B cell (primary cell): ENCODE measurements at regions not wholly inside any gene's neighbourhood (a gene's known extent, or its start where the extent isn't known, plus 50 kb on each side); places are given as distances from the start of the nearest gene placed in this dataset.

Experiments
- ATAC-seq: fragments of 200-7000 bp; cut with Tn5 transposase; one replicate; pipeline ENCODE4 v1.10.0; 2021; ENCODE audit warnings: low read depth, mild to moderate bottlenecking, moderate number of reproducible peaks, moderate library complexity
- CTCF ChIA-PET: fragments of 350-600 bp; sonication (Branson Sonifier 250); formaldehyde crosslinking; loops from one replicate; lab custom pipeline; 2021; ENCODE audit warnings: antibody characterized with exemption, inconsistent platforms; lab: Charles Lee
- POLR2A ChIA-PET: fragments of 350-600 bp; sonication (Branson Sonifier 250); formaldehyde crosslinking; loops from one replicate; lab custom pipeline; 2021; ENCODE audit warnings: antibody characterized with exemption; lab: Charles Lee
- DNase-seq: peaks from one replicate; pipeline ENCODE4 v3.0.0; 2013
- H2AFZ ChIP-seq: 2 replicates; pipeline ENCODE4 v1.6.1; 2012; ENCODE audit warnings: mild to moderate bottlenecking, low read depth, low read length; ENCODE audit not compliant: insufficient read depth, poor library complexity, severe bottlenecking
- H3K27ac ChIP-seq, 2 donors: 1 replicate in 1 of 2; 2 replicates in 1 of 2; pipeline ENCODE4 v1.5.1; 2012 to 2013; ENCODE audit warnings: low read length in 2 of 2, mild to moderate bottlenecking in 2 of 2, moderate library complexity in 1 of 2
- H3K27me3 ChIP-seq, 4 experiments: fragments of 200-600 bp in 1 of 4; sonication (generic) in 1 of 4; replicated peaks in 1 of 4; 1 replicate in 2 of 4; 2 replicates in 2 of 4; pipeline versions ENCODE4 v1.6.1 to v1.7.0; 2013 to 2016; ENCODE audit warnings: low read length in 3 of 4, mild to moderate bottlenecking in 2 of 4, mixed read lengths in 1 of 4, moderate library complexity in 1 of 4; ENCODE audit not compliant: insufficient read depth in 4 of 4, control insufficient read depth in 3 of 4; ENCODE audit errors: control extremely low read depth in 1 of 4
- H3K36me3 ChIP-seq, 2 experiments: replicated peaks in 1 of 2; 1 replicate in 1 of 2; 2 replicates in 1 of 2; pipeline versions ENCODE4 v1.6.1 to v1.7.1; 2013; ENCODE audit warnings: low read length in 1 of 2; ENCODE audit not compliant: insufficient read depth in 2 of 2, control insufficient read depth in 1 of 2; ENCODE audit errors: control extremely low read depth in 1 of 2, extremely low read depth in 1 of 2
- H3K4me1 ChIP-seq, 2 donors: fragments of 200-600 bp in 1 of 2; sonication (generic) in 1 of 2; 1 replicate in 1 of 2; 2 replicates in 1 of 2; pipeline versions ENCODE4 v1.5.1 to v1.6.1; 2013 to 2017; ENCODE audit warnings: low read length in 2 of 2; ENCODE audit not compliant: control insufficient read depth in 2 of 2, insufficient read depth in 2 of 2
- H3K4me2 ChIP-seq: replicated peaks from 2 replicates; pipeline ENCODE3; 2012; ENCODE audit warnings: mild to moderate bottlenecking, low read depth, low read length; ENCODE audit not compliant: poor library complexity, severe bottlenecking
- H3K4me3 ChIP-seq, 5 experiments: fragments of 200-600 bp in 1 of 5; sonication (generic) in 1 of 5; 1 replicate in 3 of 5; 2 replicates in 2 of 5; pipeline versions ENCODE4 v1.5.1 to v1.7.0; 2011 to 2016; ENCODE audit warnings: low read length in 4 of 5, mild to moderate bottlenecking in 4 of 5, low read depth in 2 of 5, control low read depth in 1 of 5, moderate library complexity in 1 of 5; ENCODE audit not compliant: insufficient read depth in 1 of 5; ENCODE audit errors: control extremely low read depth in 1 of 5, extremely low read depth in 1 of 5
- H3K79me2 ChIP-seq: fragments of 200-600 bp; sonication (generic); one replicate; pipeline ENCODE4 v1.6.0; 2016; ENCODE audit warnings: low read length; ENCODE audit not compliant: control insufficient read depth, insufficient read depth
- H3K9ac ChIP-seq: fragments of 200-600 bp; sonication (generic); 2 replicates; pipeline ENCODE4 v1.6.1; 2017; ENCODE audit warnings: mild to moderate bottlenecking, low read length, moderate library complexity
- H3K9me3 ChIP-seq, 3 donors: one replicate each; pipeline versions ENCODE4 v1.6.1 to v1.7.1; 2013; ENCODE audit warnings: low read length in 2 of 3; ENCODE audit not compliant: control insufficient read depth in 2 of 3, insufficient read depth in 1 of 3; ENCODE audit errors: control extremely low read depth in 1 of 3
- H4K20me1 ChIP-seq: 2 replicates; pipeline ENCODE4 v1.6.0; 2012; ENCODE audit warnings: mild to moderate bottlenecking, low read length; ENCODE audit not compliant: insufficient read depth, control insufficient read depth, poor library complexity, severe bottlenecking
- H3K27ac Mint-ChIP-seq: one replicate; pipeline ENCODE4 v1.8.0; 2021; ENCODE audit warnings: mixed read lengths
- H3K27me3 Mint-ChIP-seq: one replicate; pipeline ENCODE4 v1.8.0; 2021; ENCODE audit warnings: mixed read lengths
- H3K4me1 Mint-ChIP-seq: one replicate; pipeline ENCODE4 v1.8.0; 2021; ENCODE audit warnings: mixed read lengths
- H3K4me3 Mint-ChIP-seq: one replicate; pipeline ENCODE4 v1.8.0; 2021; ENCODE audit warnings: mixed read lengths
- H3K9me3 Mint-ChIP-seq: one replicate; pipeline ENCODE4 v1.8.0; 2022; ENCODE audit warnings: mixed read lengths; ENCODE audit not compliant: insufficient read depth
- EZH2 ChIP-seq: IDR thresholded peaks from 2 replicates; pipeline ENCODE4 v1.6.1; 2012; ENCODE audit warnings: borderline replicate concordance, low read depth, mild to moderate bottlenecking, moderate library complexity, low read length; ENCODE audit not compliant: insufficient read depth, poor library complexity, severe bottlenecking
- WGBS: methylation state at CpG from one replicate; pipeline ENCODE4 v1.1.5; 2013; ENCODE audit warnings: missing lambda C conversion rate; ENCODE audit not compliant: insufficient coverage; 5-methylcytosine and 5-hydroxymethylcytosine counted together
- intact Hi-C: fragments of 100-400 bp; cut with micrococcal nuclease; formaldehyde crosslinking; loops from one replicate; pipeline ENCODE4 v1.10.0; 2022
- TF ChIP-seq, protein P1 (sequence below): fragments of 200-600 bp; IDR thresholded peaks from one replicate; pipeline ENCODE4 v1.8.0; 2022; ENCODE audit warnings: antibody characterized with exemption, mild to moderate bottlenecking

DNA sequence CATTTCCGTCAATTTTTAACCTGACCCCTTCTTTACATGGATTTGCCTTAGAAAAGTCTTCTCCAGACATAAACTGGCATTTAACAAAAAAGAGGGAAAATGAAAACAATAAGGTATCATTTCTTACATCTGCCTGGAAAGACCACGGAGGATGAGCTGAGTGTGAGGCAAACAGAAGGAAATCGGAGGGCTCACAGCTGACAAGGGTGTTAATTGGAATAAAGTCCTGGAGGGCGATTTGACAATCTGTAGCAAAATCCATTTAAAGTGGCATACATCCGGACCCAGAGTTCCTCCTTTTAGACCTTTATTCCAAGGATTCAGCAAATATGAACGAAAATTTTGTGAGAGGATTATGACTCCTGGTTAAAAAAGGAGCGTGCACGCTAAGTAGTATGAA, 179.7 kb upstream of the COPS8 start:
- no peak overlapping the region for H3K4me3 Mint-ChIP-seq
- H3K27ac Mint-ChIP-seq, result no peak overlapping the region
- H3K4me1 ChIP-seq, result no peaks in the 10 kb centered on the region
- peaks cover 0 to 3% (median 0%) of the 10 kb centered on the region in 4 experiments for H3K27me3 ChIP-seq
- H3K4me1 Mint-ChIP-seq, result no peaks in the 10 kb centered on the region
- H3K4me3 ChIP-seq, result no peak overlapping the region
- intact Hi-C loops, result no loop called here
- no peak overlapping the region for H3K27ac ChIP-seq
- no peak overlapping the region for H3K9ac ChIP-seq
- H4K20me1 ChIP-seq, result no peaks in the 10 kb centered on the region
- H3K9me3 Mint-ChIP-seq, result no peaks in the 10 kb centered on the region
- peaks cover 12% of the 10 kb centered on the region for H3K27me3 Mint-ChIP-seq
- WGBS, result 85% methylated on average over 6 of the region's 8 CpGs
- H3K4me2 ChIP-seq, result no peak overlapping the region
- no peaks in the 10 kb centered on the region for H3K36me3 ChIP-seq
- H2AFZ ChIP-seq, result no peak overlapping the region
- ATAC-seq, result no peak
- no peaks in the 10 kb centered on the region for H3K79me2 ChIP-seq
- CTCF ChIA-PET, result interaction anchor here (0.8 kb wide), 1 partner anchor 15 kb away, joined by 3 read pairs; no protein-coding TSS in a partner anchor
- POLR2A ChIA-PET, result no interaction called here
- H3K9me3 ChIP-seq, result no peaks in the 10 kb centered on the region
- TF ChIP-seq, protein P1, sequence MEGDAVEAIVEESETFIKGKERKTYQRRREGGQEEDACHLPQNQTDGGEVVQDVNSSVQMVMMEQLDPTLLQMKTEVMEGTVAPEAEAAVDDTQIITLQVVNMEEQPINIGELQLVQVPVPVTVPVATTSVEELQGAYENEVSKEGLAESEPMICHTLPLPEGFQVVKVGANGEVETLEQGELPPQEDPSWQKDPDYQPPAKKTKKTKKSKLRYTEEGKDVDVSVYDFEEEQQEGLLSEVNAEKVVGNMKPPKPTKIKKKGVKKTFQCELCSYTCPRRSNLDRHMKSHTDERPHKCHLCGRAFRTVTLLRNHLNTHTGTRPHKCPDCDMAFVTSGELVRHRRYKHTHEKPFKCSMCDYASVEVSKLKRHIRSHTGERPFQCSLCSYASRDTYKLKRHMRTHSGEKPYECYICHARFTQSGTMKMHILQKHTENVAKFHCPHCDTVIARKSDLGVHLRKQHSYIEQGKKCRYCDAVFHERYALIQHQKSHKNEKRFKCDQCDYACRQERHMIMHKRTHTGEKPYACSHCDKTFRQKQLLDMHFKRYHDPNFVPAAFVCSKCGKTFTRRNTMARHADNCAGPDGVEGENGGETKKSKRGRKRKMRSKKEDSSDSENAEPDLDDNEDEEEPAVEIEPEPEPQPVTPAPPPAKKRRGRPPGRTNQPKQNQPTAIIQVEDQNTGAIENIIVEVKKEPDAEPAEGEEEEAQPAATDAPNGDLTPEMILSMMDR, result no peak
- no peak for TF ChIP-seq EZH2
- DNase-seq, result no peak

DNA sequence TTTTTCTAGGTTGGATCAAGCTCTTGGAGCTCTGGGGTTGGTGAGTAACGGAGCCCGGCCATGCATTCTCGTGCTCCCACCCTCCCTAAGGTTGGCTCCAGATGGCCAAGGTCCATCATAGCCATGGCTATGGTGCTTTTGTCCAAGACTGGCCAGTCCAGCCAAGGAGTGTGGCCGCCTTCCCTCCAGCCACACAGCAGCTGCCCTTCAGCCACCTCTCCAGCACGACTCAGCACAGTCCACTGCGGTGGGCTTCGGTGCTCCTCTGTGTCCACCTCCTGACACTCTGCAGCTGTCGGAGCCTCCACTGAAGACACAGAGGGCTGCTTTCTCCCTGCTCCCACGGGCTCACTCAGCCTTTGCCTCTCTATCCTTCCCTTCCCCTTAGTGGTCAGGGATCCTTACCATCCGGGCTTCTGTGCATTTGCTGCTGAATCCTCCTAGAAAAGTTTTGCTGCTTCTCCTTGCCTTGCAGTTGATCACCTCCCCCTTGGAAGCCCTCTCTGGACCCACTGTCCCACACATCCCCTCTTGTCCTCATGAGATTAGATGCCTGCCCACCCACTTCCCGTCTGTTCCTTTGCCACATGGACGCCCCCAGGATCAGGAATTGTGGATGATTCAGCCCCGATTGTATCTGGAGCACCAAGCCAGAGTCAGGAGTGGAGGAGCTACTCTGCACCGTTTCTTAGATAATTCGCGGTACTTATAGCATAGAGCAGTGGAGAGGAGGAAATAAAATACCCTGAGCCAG, 177.1 kb upstream of the COPS8 start:
- intact Hi-C loops, result no loop called here
- TF ChIP-seq, protein P1, result no peak
- no peak for TF ChIP-seq EZH2
- POLR2A ChIA-PET, result no interaction called here
- Mint-ChIP-seq H3K4me1 (no peaks in the 10 kb centered on the region), H3K4me3 (no peak overlapping the region), H3K9me3 (no peaks in the 10 kb centered on the region), H3K27ac (no peak overlapping the region), H3K27me3 (peaks cover 8% of the 10 kb centered on the region)
- DNase-seq (no peak), ATAC-seq (no peak)
- CTCF ChIA-PET, result no interaction called here
- Histone ChIP-seq H2AFZ (no peak overlapping the region), H3K27me3 (peaks cover 0 to 3% (median 0%) of the 10 kb centered on the region in 4 experiments), H3K36me3 (no peaks in the 10 kb centered on the region), H3K79me2 (no peaks in the 10 kb centered on the region), H4K20me1 (no peaks in the 10 kb centered on the region), H3K4me1 (no peaks in the 10 kb centered on the region), H3K4me3 (no peak overlapping the region), H3K9ac (no peak overlapping the region), H3K4me2 (no peak overlapping the region), H3K27ac (no peak overlapping the region), H3K9me3 (no peaks in the 10 kb centered on the region)
- 87% methylated on average over 16 of the region's 16 CpGs for WGBS
